IMR-90 (cell line): ENCODE measurements at regions not wholly inside any gene's neighbourhood (a gene's known extent, or its start where the extent isn't known, plus 50 kb on each side); places are given as distances from the start of the nearest gene placed in this dataset.

Source experiments
- ATAC-seq: fragments of 200-7000 bp; cut with Tn5 transposase; 2 replicates; pipeline ENCODE4 v1.9.1; 2020; ENCODE audit warnings: low read depth, mild to moderate bottlenecking, moderate library complexity
- BruUV-seq: library from RNA; stranded (reverse); fragments of 400-500 nt; replicated peaks from 2 replicates; lab custom pipeline; 2021; lab: Mats Ljungman, UMichigan
- CTCF ChIA-PET: fragments of 300-600 bp; formaldehyde crosslinking; extraction: SDS; loops from one replicate; lab custom pipeline; 2021; ENCODE audit warnings: antibody characterized with exemption; lab: Yijun Ruan, JAX
- POLR2A ChIA-PET: fragments of 300-600 bp; sonication (Branson Sonifier 250); formaldehyde crosslinking; loops from one replicate; lab custom pipeline; 2022; ENCODE audit warnings: antibody characterized with exemption; ENCODE audit not compliant: unreplicated experiment; lab: Charles Lee
- DNase-seq: peaks from one replicate; pipeline ENCODE4 v3.0.0; 2013
- H2AFZ ChIP-seq: replicated peaks from 2 replicates; pipeline ENCODE3; 2013; ENCODE audit warnings: low read length, mild to moderate bottlenecking; ENCODE audit not compliant: poor library complexity
- H2AK5ac ChIP-seq: 2 replicates; pipeline ENCODE4 v1.6.1; 2013; ENCODE audit warnings: low read depth, low read length, inconsistent platforms
- H2AK9ac ChIP-seq: replicated peaks from 2 replicates; pipeline ENCODE3; 2013; ENCODE audit warnings: mild to moderate bottlenecking, low read depth, low read length, moderate library complexity; ENCODE audit not compliant: poor library complexity
- H2BK120ac ChIP-seq: 2 replicates; pipeline ENCODE4 v1.6.1; 2013; ENCODE audit warnings: low read depth, low read length, inconsistent platforms
- H2BK15ac ChIP-seq: 3 replicates; pipeline ENCODE4 v1.6.1; 2013; ENCODE audit warnings: low read depth, low read length, inconsistent platforms
- H2BK20ac ChIP-seq: 2 replicates; pipeline ENCODE4 v1.6.1; 2013; ENCODE audit warnings: low read depth, mild to moderate bottlenecking, inconsistent platforms, low read length, moderate library complexity
- H2BK5ac ChIP-seq: 2 replicates; pipeline ENCODE4 v1.6.1; 2013; ENCODE audit warnings: mild to moderate bottlenecking, low read depth, low read length, inconsistent platforms; ENCODE audit not compliant: poor library complexity, severe bottlenecking
- H3K14ac ChIP-seq: replicated peaks from 2 replicates; pipeline ENCODE4 v1.6.1; 2013; ENCODE audit warnings: low read depth, low read length, inconsistent platforms
- H3K18ac ChIP-seq: 2 replicates; pipeline ENCODE4 v1.6.1; 2013; ENCODE audit warnings: low read depth, low read length, control low read depth
- H3K23ac ChIP-seq: 2 replicates; pipeline ENCODE4 v1.6.1; 2013; ENCODE audit warnings: low read depth, low read length, inconsistent platforms
- H3K27ac ChIP-seq: 2 replicates; pipeline ENCODE4 v1.5.1; 2013; ENCODE audit warnings: mild to moderate bottlenecking, control low read depth, low read length; ENCODE audit not compliant: insufficient read depth
- H3K27me3 ChIP-seq: 2 replicates; pipeline ENCODE4 v1.6.1; 2013; ENCODE audit warnings: low read length; ENCODE audit not compliant: control insufficient read depth, insufficient read depth
- H3K36me3 ChIP-seq: 2 replicates; pipeline ENCODE4 v1.6.1; 2013; ENCODE audit warnings: low read length, mixed read lengths; ENCODE audit not compliant: control insufficient read depth, insufficient read depth
- H3K4ac ChIP-seq: 2 replicates; pipeline ENCODE4 v1.6.1; 2013; ENCODE audit warnings: low read depth, low read length, inconsistent platforms
- H3K4me1 ChIP-seq: 2 replicates; pipeline ENCODE4 v1.6.1; 2013; ENCODE audit warnings: low read length, mixed read lengths; ENCODE audit not compliant: control insufficient read depth, insufficient read depth
- H3K4me2 ChIP-seq: 2 replicates; pipeline ENCODE4 v1.6.1; 2013; ENCODE audit warnings: low read depth, mild to moderate bottlenecking, control low read depth, low read length, moderate library complexity
- H3K4me3 ChIP-seq: 2 replicates; pipeline ENCODE4 v1.5.1; 2013; ENCODE audit warnings: low read depth, mild to moderate bottlenecking, control low read depth, low read length, moderate library complexity; ENCODE audit not compliant: insufficient read depth
- H3K56ac ChIP-seq: 2 replicates; pipeline ENCODE4 v1.6.1; 2013; ENCODE audit warnings: low read length, inconsistent platforms; ENCODE audit not compliant: insufficient read depth; ENCODE audit errors: extremely low read depth
- H3K79me1 ChIP-seq, 2 experiments: 2 replicates each; pipeline ENCODE4 v1.6.1; 2013; ENCODE audit warnings: low read length in 2 of 2, inconsistent platforms in 1 of 2, low read depth in 1 of 2
- H3K9ac ChIP-seq: 2 replicates; pipeline ENCODE4 v1.6.1; 2013; ENCODE audit warnings: low read depth, low read length, control low read depth
- H3K9me1 ChIP-seq: 2 replicates; pipeline ENCODE4 v1.6.1; 2013; ENCODE audit warnings: low read length, inconsistent platforms; ENCODE audit not compliant: insufficient read depth
- H3K9me3 ChIP-seq: 2 replicates; pipeline ENCODE4 v1.6.1; 2013; ENCODE audit warnings: low read length; ENCODE audit not compliant: control insufficient read depth, insufficient read depth
- H4K20me1 ChIP-seq: 2 replicates; pipeline ENCODE4 v1.6.1; 2013; ENCODE audit warnings: low read length, inconsistent platforms; ENCODE audit not compliant: insufficient read depth
- H4K5ac ChIP-seq: 2 replicates; pipeline ENCODE4 v1.6.1; 2013; ENCODE audit warnings: mild to moderate bottlenecking, low read depth, low read length, control low read depth
- H4K8ac ChIP-seq, 2 experiments: 2 replicates each; pipeline ENCODE4 v1.6.1; 2013; ENCODE audit warnings: low read depth in 2 of 2, low read length in 2 of 2, control low read depth in 1 of 2, inconsistent platforms in 1 of 2
- H4K91ac ChIP-seq: 2 replicates; pipeline ENCODE4 v1.6.1; 2013; ENCODE audit warnings: low read depth, low read length, inconsistent platforms; ENCODE audit not compliant: insufficient read depth
- BHLHE40 ChIP-seq: fragments of 150-350 bp; IDR thresholded peaks from 2 replicates; pipeline ENCODE4 v1.6.1; 2016; ENCODE audit warnings: mild to moderate bottlenecking, low read depth, low read length
- CEBPB ChIP-seq: IDR thresholded peaks from 2 replicates; pipeline ENCODE4 v1.6.1; 2012; ENCODE audit warnings: low read depth, low read length, improper control_type of control experiment
- CHD1 ChIP-seq: IDR thresholded peaks from 2 replicates; pipeline ENCODE4 v1.6.1; 2012; ENCODE audit warnings: low read depth, low read length, improper control_type of control experiment
- FOS ChIP-seq: fragments of 150-350 bp; IDR thresholded peaks from 2 replicates; pipeline ENCODE4 v1.6.1; 2016; ENCODE audit warnings: low read depth, low read length
- MAZ ChIP-seq: IDR thresholded peaks from 2 replicates; pipeline ENCODE4 v1.6.1; 2012; ENCODE audit warnings: low read depth, mild to moderate bottlenecking, low read length, improper control_type of control experiment, moderate library complexity, borderline replicate concordance
- NFE2L2 ChIP-seq: fragments of 150-350 bp; IDR thresholded peaks from 2 replicates; pipeline ENCODE4 v1.6.1; 2016; ENCODE audit warnings: low read depth, mild to moderate bottlenecking, low read length
- POLR2A ChIP-seq: IDR thresholded peaks from 2 replicates; pipeline ENCODE4 v1.6.1; 2012; ENCODE audit warnings: mild to moderate bottlenecking, low read depth, low read length
- RCOR1 ChIP-seq: IDR thresholded peaks from 2 replicates; pipeline ENCODE4 v1.6.1; 2012; ENCODE audit warnings: mild to moderate bottlenecking, low read length, improper control_type of control experiment; ENCODE audit not compliant: insufficient replicate concordance
- RFX5 ChIP-seq: IDR thresholded peaks from 2 replicates; pipeline ENCODE4 v1.8.0; 2012; ENCODE audit warnings: low read depth, mild to moderate bottlenecking, low read length, moderate library complexity
- SMC3 ChIP-seq: fragments of 150-350 bp; IDR thresholded peaks from 2 replicates; pipeline ENCODE4 v1.6.1; 2016; ENCODE audit warnings: low read depth, mild to moderate bottlenecking, antibody characterized with exemption, low read length, moderate library complexity
- WGBS, 2 experiments: methylation state at CpG; one replicate each; pipeline versions ENCODE4 v1.1.5 to v1.1.7; 2013; ENCODE audit warnings: missing lambda C conversion rate in 2 of 2; ENCODE audit not compliant: insufficient read length in 1 of 2; ENCODE audit errors: extremely low coverage in 2 of 2; 5-methylcytosine and 5-hydroxymethylcytosine counted together
- dilution Hi-C: fragments of 300-500 bp; cut with HindIII; formaldehyde crosslinking; loops from one replicate; pipeline ENCODE4 v1.14.3; 2018; ENCODE audit warnings: low sequenced_read_pairs; ENCODE audit not compliant: unreplicated experiment
- in situ Hi-C: fragments of 300-500 bp; cut with MboI; formaldehyde crosslinking; loops from 3 replicates; pipeline ENCODE4 v1.14.3; 2019; ENCODE audit warnings: low sequenced_read_pairs, inconsistent platforms, mixed read lengths
- intact Hi-C: fragments of 100-400 bp; cut with micrococcal nuclease; formaldehyde crosslinking; loops from 2 replicates; pipeline ENCODE4 v1.10.0; 2022
- TF ChIP-seq, protein P1 (sequence below): fragments of 150-350 bp; IDR thresholded peaks from 2 replicates; pipeline ENCODE4 v1.6.1; 2017; ENCODE audit warnings: mild to moderate bottlenecking, antibody characterized with exemption, low read length, low read depth
- TF ChIP-seq, protein P2 (sequence below): fragments of 150-350 bp; IDR thresholded peaks from 2 replicates; pipeline ENCODE4 v1.6.1; 2016; ENCODE audit warnings: low read depth, mild to moderate bottlenecking, low read length, moderate library complexity, borderline replicate concordance

DNA sequence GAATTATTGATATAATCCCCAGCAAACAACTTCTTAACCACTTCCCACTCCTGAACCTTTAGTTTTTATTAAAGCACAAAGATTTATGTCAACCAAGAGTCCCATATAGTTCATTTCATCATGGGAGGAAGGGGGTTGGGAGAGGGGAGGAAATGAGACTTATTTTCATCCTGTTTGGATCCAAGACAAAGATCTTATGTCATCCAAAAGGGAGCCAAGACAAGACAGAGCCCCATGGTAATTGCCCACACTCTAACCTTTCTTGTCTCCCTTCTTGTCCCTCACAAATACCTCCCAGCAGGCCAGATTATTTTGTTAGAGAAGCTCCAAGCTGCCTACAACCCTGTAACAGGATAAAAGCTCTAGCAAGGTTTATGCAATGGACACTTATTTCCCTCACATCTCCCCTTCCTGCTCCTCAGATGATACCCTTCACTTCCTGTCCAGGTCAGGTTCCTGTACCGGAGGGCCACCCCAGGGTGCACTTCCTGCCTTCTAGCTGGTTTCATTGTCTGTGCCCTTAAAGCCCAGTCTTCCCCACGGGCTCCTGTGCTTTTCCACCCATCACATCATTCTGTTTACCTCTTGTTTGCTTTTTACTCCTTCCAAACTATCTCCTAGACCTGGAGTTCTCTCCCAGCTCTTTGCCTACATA lies 123.7 kb upstream of the MDM1 start:
- H3K56ac ChIP-seq = no peak overlapping the region
- BruUV-seq = no TSS peak
- peak overlapping the region; percentile 16 for H4K5ac ChIP-seq
- H3K36me3 ChIP-seq = no peaks in the 10 kb centered on the region
- H2AK5ac ChIP-seq = 0 out of 2 replicates have a peak overlapping the region, but pooled peaks have one; percentile 4
- 100% methylated on average over 1 of the region's 2 CpGs; no CpG with 5 or more reads in 1 of the 2 experiments for WGBS, 2 experiments
- peak overlapping the region; percentile 55; the same call in 1 of the 2 replicates for H3K18ac ChIP-seq
- no peaks in the 10 kb centered on the region for H3K79me1 ChIP-seq
- ChIA-PET POLR2A (no interaction called here), CTCF (no interaction called here)
- H2BK20ac ChIP-seq = no peak overlapping the region
- H3K4ac ChIP-seq = peak overlapping the region; percentile 25; the same call in 1 of the 2 replicates
- H2BK15ac ChIP-seq = no peak overlapping the region; the same call in 2 of the 3 replicates
- H3K9me1 ChIP-seq = peaks cover 4% of the 10 kb centered on the region; the same call in 1 of the 2 replicates
- intact Hi-C loops (no loop called here), in situ Hi-C loops (no loop called here), dilution Hi-C loops (no loop called here)
- DNase-seq (peak; percentile 12), ATAC-seq (no peak)
- H4K8ac ChIP-seq = no peak overlapping the region
- no peak overlapping the region for H2AK9ac ChIP-seq
- H3K4me1 ChIP-seq = peaks cover 9% of the 10 kb centered on the region
- H3K9me3 ChIP-seq = no peaks in the 10 kb centered on the region
- peak overlapping the region; percentile 30; the same call in 1 of the 2 replicates for H3K14ac ChIP-seq
- H2AFZ ChIP-seq = peak overlapping the region; percentile 69
- H3K27me3 ChIP-seq = no peaks in the 10 kb centered on the region
- no peak overlapping the region for H2BK120ac ChIP-seq
- no peak overlapping the region for H3K27ac ChIP-seq
- no peak overlapping the region for H3K9ac ChIP-seq
- no peak overlapping the region for H3K23ac ChIP-seq
- no peaks in the 10 kb centered on the region for H4K20me1 ChIP-seq
- TF ChIP-seq RFX5 (no peak), POLR2A (no peak), CEBPB (no peak), SMC3 (no peak), BHLHE40 (no peak), NFE2L2 (no peak), CHD1 (no peak), MAZ (no peak), FOS (no peak), RCOR1 (no peak)
- TF ChIP-seq, protein P1, sequence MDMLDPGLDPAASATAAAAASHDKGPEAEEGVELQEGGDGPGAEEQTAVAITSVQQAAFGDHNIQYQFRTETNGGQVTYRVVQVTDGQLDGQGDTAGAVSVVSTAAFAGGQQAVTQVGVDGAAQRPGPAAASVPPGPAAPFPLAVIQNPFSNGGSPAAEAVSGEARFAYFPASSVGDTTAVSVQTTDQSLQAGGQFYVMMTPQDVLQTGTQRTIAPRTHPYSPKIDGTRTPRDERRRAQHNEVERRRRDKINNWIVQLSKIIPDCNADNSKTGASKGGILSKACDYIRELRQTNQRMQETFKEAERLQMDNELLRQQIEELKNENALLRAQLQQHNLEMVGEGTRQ = no peak
- TF ChIP-seq, protein P2, sequence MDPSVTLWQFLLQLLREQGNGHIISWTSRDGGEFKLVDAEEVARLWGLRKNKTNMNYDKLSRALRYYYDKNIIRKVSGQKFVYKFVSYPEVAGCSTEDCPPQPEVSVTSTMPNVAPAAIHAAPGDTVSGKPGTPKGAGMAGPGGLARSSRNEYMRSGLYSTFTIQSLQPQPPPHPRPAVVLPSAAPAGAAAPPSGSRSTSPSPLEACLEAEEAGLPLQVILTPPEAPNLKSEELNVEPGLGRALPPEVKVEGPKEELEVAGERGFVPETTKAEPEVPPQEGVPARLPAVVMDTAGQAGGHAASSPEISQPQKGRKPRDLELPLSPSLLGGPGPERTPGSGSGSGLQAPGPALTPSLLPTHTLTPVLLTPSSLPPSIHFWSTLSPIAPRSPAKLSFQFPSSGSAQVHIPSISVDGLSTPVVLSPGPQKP = no peak
- H4K91ac ChIP-seq = peak overlapping the region; percentile 43; the same call in 1 of the 2 replicates
- H2BK5ac ChIP-seq = no peak overlapping the region
- no peak overlapping the region for H3K4me2 ChIP-seq
- H3K4me3 ChIP-seq = no peak overlapping the region
